Spleen (tissue), 7 donors: ENCODE measurements at regions not wholly inside any gene's neighbourhood (a gene's known extent, or its start where the extent isn't known, plus 50 kb on each side); places are given as distances from the start of the nearest gene placed in this dataset.
"Not testable (repeated sequence)": the region's sequence is repeated elsewhere in the genome, so short reads cannot be mapped to it uniquely, and the experiment has no call there.

Source experiments
- CTCF ChIP-seq, 11 experiments: fragments of 200-600 bp in 7 of 11; fragments of 450-650 bp in 4 of 11; sonication (generic) in 4 of 11; IDR thresholded peaks in 8 of 11; conservative IDR thresholded peaks in 3 of 11; 1 replicate in 7 of 11; 2 replicates in 4 of 11; pipeline versions ENCODE4 v1.4.0 to v1.8.0; 2016 to 2021; ENCODE audit warnings: antibody characterized with exemption in 11 of 11, inconsistent platforms in 4 of 11, mild to moderate bottlenecking in 1 of 11
- POLR2A ChIP-seq, 3 donors: fragments of 450-650 bp; IDR thresholded peaks; one replicate each; pipeline ENCODE4 v1.5.1; 2017; ENCODE audit warnings: antibody characterized with exemption in 3 of 3, mild to moderate bottlenecking in 1 of 3
- POLR2AphosphoS5 ChIP-seq, 3 donors: sonication (generic); formaldehyde crosslinking; IDR thresholded peaks; one replicate each; pipeline ENCODE4 v1.5.1; 2017; ENCODE audit warnings: antibody characterized with exemption in 3 of 3
- donor health status: DM: no; HTN: no; CAD: no; lungs with moderate emphysema.
- donor health status: DM: no; HTN: no; CAD: no.
- donor health status: DM: no; HTN: no; CAD: no.

DNA sequence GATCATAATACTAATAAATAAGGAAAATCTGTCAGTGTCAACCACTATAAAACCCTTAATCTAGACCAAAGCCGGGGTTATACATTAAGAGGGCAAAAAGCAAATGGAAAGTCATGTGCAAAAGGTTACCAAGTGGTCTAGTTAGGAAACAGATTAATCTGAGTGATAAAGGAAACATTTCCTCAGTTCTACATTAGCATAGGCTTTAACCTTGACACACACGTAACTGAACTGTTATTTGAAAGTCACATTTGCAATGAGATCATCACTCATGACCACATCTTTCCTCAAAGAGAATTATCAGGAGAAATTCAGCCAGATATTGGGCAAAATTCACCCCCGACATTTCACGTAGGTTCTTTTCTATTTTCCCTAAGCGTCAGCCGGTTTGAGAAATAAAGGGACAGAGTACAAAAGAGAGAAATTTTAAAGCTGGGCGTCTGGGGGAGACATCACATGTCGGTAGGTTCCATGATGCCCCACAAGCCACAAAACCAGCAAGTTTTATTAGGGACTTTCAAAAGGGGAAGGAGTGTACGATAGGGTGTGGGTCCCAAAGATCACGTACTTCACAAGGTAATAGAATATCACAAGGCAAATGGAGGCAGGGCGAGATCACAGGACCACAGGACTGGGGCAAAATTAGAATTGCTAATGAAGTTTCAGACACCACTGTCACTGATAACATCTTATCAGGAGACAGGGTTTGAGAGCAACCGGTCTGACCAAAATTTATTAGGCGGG is 76.8 kb upstream of the DST start:
- TF ChIP-seq CTCF (IDR thresholded peaks at IDR 0.05 in 8 of 11, conservative IDR thresholded peaks at IDR 0.05 in 3 of 11); POLR2A (IDR thresholded peaks at IDR 0.05): not testable (repeated sequence)
- TF ChIP-seq POLR2AphosphoS5 (IDR thresholded peaks at IDR 0.05), result peak in 1 of 3 donors; percentile 6
